ENCODE measurements at regions not wholly inside any gene's neighbourhood (a gene's known extent, or its start where the extent isn't known, plus 50 kb on each side); places are given as distances from the start of the nearest gene placed in this dataset.
"Not testable (repeated sequence)": the region's sequence is repeated elsewhere in the genome, so short reads cannot be mapped to it uniquely, and the experiment has no call there.

DNA sequence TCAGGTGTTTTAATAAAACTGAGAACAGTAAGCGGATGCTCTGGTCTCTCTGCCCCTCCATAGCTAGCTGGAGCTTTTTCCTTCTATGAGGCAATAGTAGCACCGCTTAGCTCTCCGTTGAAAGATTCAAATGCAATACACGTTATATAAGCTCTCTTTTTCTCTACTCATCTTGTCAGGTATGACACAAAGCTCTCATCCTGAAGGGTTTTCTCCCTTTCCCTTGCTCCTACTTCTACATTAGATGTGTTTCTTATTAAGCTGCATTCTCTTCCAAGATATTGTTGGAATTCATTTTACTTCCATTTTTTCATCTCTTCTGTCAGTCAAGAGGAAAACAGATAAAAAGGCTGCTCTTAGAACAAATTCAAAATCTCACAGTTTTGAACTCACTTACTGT is 434.6 kb upstream of the DDX18 start:
- Histone ChIP-seq H3K27me3 (ENCODE audit: control insufficient read depth, insufficient read depth, low read length) (no peaks in the 10 kb centered on the region), H3K36me3 (ENCODE audit: control insufficient read depth, insufficient read depth, low read length) (no peaks in the 10 kb centered on the region), H3K27ac (ENCODE audit: low read length) (no peak overlapping the region), H3K9me3 (ENCODE audit: control insufficient read depth, low read depth, low read length) (no peaks in the 10 kb centered on the region), H3K4me1 (ENCODE audit: control insufficient read depth, insufficient read depth, low read length) (no peaks in the 10 kb centered on the region), H3K4me3 (ENCODE audit: low read length) (no peak overlapping the region)
- DNase-seq, result no peak
- WGBS (ENCODE audit: insufficient coverage, low lambda C conversion rate), result 93% methylated on average over 3 of the region's 4 CpGs

DNA sequence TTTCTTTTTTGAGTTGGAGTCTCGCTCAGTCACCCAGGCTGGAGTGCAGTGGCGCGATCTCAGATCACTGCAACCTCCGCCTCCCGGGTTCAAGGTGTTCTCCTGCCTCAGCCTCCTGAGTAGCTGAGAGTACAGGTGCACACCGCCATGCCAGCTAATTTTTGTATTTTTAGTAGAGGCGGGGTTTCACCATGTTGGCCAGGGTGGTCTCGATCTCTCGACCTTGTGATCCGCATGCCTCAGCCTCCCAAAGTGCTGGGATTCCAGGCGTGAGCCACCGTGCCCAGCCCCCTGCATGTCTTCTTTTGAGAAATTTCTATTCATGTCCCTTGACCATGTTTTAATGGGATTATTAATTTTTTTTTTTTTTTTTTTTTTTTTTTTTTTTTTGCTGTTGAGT is 430.5 kb upstream of the DDX18 start:
- H3K36me3 ChIP-seq (ENCODE audit: control insufficient read depth, insufficient read depth, low read length); H3K9me3 ChIP-seq (ENCODE audit: control insufficient read depth, low read depth, low read length); H3K4me1 ChIP-seq (ENCODE audit: control insufficient read depth, insufficient read depth, low read length); H3K4me3 ChIP-seq (ENCODE audit: low read length); H3K27me3 ChIP-seq (ENCODE audit: control insufficient read depth, insufficient read depth, low read length); H3K27ac ChIP-seq (ENCODE audit: low read length); DNase-seq: not testable (repeated sequence)
- no CpG with 5 or more reads among the region's 12 CpGs for WGBS (ENCODE audit: insufficient coverage, low lambda C conversion rate)

DNA sequence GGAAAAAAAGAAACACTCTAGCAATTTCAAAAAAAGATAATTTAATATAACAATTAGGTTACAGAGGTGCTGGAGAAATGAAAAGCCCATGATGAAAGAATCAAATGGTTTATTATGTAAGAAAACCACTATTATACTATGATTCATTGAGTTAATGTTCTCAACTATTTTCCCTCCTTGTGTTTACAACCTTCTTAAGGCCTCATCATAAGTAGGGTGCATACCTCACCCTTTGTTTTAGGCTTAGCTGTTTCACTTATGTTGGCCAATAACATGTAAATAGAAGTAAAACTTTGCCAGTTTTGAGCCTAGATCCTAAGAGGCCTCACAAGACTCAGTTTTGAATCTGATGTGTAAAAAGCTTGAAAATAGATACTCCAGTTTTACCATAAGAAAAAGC is 418.3 kb upstream of the DDX18 start:
- Histone ChIP-seq H3K27me3 (ENCODE audit: control insufficient read depth, insufficient read depth, low read length) (no peaks in the 10 kb centered on the region), H3K4me1 (ENCODE audit: control insufficient read depth, insufficient read depth, low read length) (no peaks in the 10 kb centered on the region), H3K9me3 (ENCODE audit: control insufficient read depth, low read depth, low read length) (no peaks in the 10 kb centered on the region), H3K36me3 (ENCODE audit: control insufficient read depth, insufficient read depth, low read length) (no peaks in the 10 kb centered on the region), H3K4me3 (ENCODE audit: low read length) (no peak overlapping the region), H3K27ac (ENCODE audit: low read length) (no peak overlapping the region)
- DNase-seq, result no peak

DNA sequence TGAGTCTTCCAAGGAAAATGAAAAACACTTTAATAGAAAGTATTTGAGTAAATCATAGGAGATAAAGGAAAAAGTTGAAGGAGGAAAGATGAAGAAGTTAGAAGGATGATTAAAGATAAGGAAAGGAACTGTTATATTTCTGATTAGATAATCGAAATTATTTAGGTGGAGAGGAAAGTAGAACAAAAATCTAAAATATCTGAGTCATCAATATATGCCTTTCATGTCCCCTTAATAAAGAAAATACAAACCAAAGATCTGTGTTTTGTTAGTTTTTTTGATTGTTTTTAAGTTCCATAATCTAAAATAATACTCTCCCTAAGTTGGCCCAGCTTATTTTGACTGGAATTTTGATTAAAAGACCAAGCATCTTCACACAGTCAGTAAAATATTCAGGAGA is 412.9 kb upstream of the DDX18 start:
- Histone ChIP-seq H3K36me3 (ENCODE audit: control insufficient read depth, insufficient read depth, low read length) (no peaks in the 10 kb centered on the region), H3K9me3 (ENCODE audit: control insufficient read depth, low read depth, low read length) (no peaks in the 10 kb centered on the region), H3K27ac (ENCODE audit: low read length) (no peak overlapping the region), H3K4me1 (ENCODE audit: control insufficient read depth, insufficient read depth, low read length) (no peaks in the 10 kb centered on the region), H3K27me3 (ENCODE audit: control insufficient read depth, insufficient read depth, low read length) (no peaks in the 10 kb centered on the region), H3K4me3 (ENCODE audit: low read length) (no peak overlapping the region)
- 90% methylated on average over 1 of the region's 1 CpG for WGBS (ENCODE audit: insufficient coverage, low lambda C conversion rate)
- no peak for DNase-seq

DNA sequence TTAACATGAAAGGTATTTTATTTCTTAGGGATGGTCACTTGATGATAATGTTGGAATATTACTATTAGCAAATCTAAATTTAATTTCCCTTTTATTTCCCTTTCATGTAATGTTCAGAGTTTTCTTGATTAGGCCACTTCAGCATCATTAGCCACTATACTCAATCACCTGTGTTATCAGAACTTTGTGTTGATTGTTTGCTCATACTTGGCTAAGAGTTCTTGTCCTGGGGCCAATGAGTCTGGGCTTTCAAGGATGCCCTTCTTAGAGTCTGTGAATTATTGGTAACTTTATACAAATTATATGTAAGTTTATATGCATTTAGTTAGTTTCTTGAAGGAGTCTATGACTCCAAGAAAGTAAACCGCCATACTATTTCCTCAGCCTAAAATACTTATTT is 408.0 kb upstream of the DDX18 start:
- DNase-seq, result no peak
- Histone ChIP-seq H3K4me3 (ENCODE audit: low read length) (no peak overlapping the region), H3K27ac (ENCODE audit: low read length) (no peak overlapping the region), H3K27me3 (ENCODE audit: control insufficient read depth, insufficient read depth, low read length) (no peaks in the 10 kb centered on the region), H3K4me1 (ENCODE audit: control insufficient read depth, insufficient read depth, low read length) (no peaks in the 10 kb centered on the region), H3K9me3 (ENCODE audit: control insufficient read depth, low read depth, low read length) (no peaks in the 10 kb centered on the region), H3K36me3 (ENCODE audit: control insufficient read depth, insufficient read depth, low read length) (no peaks in the 10 kb centered on the region)
- 100% methylated on average over 1 of the region's 1 CpG for WGBS (ENCODE audit: insufficient coverage, low lambda C conversion rate)

DNA sequence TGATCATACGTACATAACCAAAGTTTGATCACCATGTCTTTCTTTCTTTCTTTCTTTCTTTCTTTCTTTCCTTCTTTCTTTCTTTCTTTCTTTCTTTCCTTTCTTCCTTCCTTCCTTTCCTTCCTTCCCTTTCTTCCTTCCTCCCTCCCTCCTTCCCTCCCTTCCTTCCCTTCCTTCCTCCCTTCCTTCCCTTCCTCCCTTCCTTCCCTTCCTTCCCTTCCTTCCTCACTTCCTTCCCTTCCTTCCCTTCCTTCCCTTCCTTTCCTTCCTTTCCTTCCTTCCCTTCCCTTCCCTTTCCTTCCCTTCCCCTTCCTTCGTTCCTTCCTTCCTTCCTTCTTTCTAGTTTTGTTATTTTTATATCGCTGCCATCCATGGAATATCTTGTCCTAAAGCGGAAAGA is 406.7 kb upstream of the DDX18 start:
- 93% methylated on average over 4 of the region's 4 CpGs for WGBS (ENCODE audit: insufficient coverage, low lambda C conversion rate)

DNA sequence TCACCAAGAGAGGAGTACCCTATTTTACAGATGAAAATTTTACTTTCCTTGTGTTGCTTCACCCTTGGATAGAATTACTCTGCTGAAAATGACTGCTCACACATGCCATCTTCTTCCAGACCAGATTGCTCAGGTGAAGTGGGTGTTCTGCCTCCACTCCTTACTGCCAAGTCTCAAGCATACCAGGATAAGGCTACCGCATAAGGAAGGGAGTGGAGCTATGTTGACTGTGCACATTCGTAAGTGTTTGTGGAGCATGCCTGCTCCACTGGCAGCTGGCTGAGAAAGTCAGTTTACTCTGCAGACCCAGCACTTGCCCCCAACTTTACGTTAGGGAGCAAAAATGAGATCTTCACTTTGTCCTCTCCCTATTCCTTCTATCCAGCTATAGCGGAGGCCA is 405.0 kb upstream of the DDX18 start:
- Histone ChIP-seq H3K4me1 (ENCODE audit: control insufficient read depth, insufficient read depth, low read length) (no peaks in the 10 kb centered on the region), H3K4me3 (ENCODE audit: low read length) (no peak overlapping the region), H3K36me3 (ENCODE audit: control insufficient read depth, insufficient read depth, low read length) (no peaks in the 10 kb centered on the region), H3K27ac (ENCODE audit: low read length) (no peak overlapping the region), H3K27me3 (ENCODE audit: control insufficient read depth, insufficient read depth, low read length) (no peaks in the 10 kb centered on the region), H3K9me3 (ENCODE audit: control insufficient read depth, low read depth, low read length) (no peaks in the 10 kb centered on the region)
- WGBS (ENCODE audit: insufficient coverage, low lambda C conversion rate), result no CpG with 5 or more reads among the region's 4 CpGs
- no peak for DNase-seq

More for the DNA sequence above, 406.7 kb upstream of the DDX18 start:
- DNase-seq, result no peak
- Histone ChIP-seq H3K27ac (ENCODE audit: low read length) (no peak overlapping the region), H3K27me3 (ENCODE audit: control insufficient read depth, insufficient read depth, low read length) (no peaks in the 10 kb centered on the region), H3K36me3 (ENCODE audit: control insufficient read depth, insufficient read depth, low read length) (no peaks in the 10 kb centered on the region), H3K4me1 (ENCODE audit: control insufficient read depth, insufficient read depth, low read length) (no peaks in the 10 kb centered on the region), H3K9me3 (ENCODE audit: control insufficient read depth, low read depth, low read length) (no peaks in the 10 kb centered on the region), H3K4me3 (ENCODE audit: low read length) (no peak overlapping the region)

DNA sequence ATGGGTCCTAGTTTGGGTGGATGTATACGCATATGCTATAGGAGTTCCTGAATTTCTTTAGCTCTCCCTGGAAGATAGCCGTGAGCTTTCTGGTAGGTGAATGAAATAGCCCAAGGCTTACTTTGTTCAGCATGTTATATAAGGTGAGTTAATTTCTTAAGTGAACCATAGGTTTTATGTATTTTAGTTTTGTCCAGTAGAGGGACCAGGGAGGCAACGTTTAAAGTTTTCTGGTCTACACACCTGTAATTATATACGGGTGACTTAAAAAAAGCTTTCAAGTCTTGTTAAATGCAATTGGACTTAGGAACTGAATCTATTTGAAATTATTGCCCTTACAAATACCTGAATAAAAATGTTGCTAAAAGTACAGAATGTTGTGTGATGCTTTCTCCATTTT is 402.5 kb upstream of the DDX18 start:
- Histone ChIP-seq H3K4me3 (ENCODE audit: low read length) (no peak overlapping the region), H3K36me3 (ENCODE audit: control insufficient read depth, insufficient read depth, low read length) (no peaks in the 10 kb centered on the region), H3K4me1 (ENCODE audit: control insufficient read depth, insufficient read depth, low read length) (no peaks in the 10 kb centered on the region), H3K9me3 (ENCODE audit: control insufficient read depth, low read depth, low read length) (no peaks in the 10 kb centered on the region), H3K27me3 (ENCODE audit: control insufficient read depth, insufficient read depth, low read length) (no peaks in the 10 kb centered on the region), H3K27ac (ENCODE audit: low read length) (no peak overlapping the region)
- no peak for DNase-seq
- no CpG with 5 or more reads among the region's 4 CpGs for WGBS (ENCODE audit: insufficient coverage, low lambda C conversion rate)

DNA sequence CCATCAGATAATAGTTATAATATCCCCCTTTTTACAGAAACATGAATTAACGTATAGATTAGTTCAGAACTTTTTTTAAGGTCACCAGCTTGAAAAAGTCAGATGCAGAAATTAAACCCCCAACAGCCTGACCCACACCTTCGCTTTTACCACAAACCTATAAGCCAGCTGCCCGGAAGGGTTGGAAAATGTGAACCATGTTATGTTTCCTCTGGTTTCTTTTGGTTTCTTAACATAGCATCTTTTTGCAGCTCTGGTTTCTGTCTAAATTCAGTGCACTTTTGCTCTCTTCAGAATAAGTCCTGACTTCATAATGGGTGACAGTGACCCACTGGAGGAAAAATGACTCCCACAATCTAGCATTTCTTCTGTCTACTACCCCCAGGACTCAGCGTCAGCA is 381.7 kb upstream of the DDX18 start:
- H3K27ac ChIP-seq (ENCODE audit: low read length), result no peak overlapping the region
- H3K4me3 ChIP-seq (ENCODE audit: low read length), result no peak overlapping the region
- 60% methylated on average over 1 of the region's 4 CpGs for WGBS (ENCODE audit: insufficient coverage, low lambda C conversion rate)
- DNase-seq, result no peak
- no peaks in the 10 kb centered on the region for H3K4me1 ChIP-seq (ENCODE audit: control insufficient read depth, insufficient read depth, low read length)
- H3K36me3 ChIP-seq (ENCODE audit: control insufficient read depth, insufficient read depth, low read length), result no peaks in the 10 kb centered on the region
- H3K9me3 ChIP-seq (ENCODE audit: control insufficient read depth, low read depth, low read length), result no peaks in the 10 kb centered on the region
- H3K27me3 ChIP-seq (ENCODE audit: control insufficient read depth, insufficient read depth, low read length), result no peaks in the 10 kb centered on the region

DNA sequence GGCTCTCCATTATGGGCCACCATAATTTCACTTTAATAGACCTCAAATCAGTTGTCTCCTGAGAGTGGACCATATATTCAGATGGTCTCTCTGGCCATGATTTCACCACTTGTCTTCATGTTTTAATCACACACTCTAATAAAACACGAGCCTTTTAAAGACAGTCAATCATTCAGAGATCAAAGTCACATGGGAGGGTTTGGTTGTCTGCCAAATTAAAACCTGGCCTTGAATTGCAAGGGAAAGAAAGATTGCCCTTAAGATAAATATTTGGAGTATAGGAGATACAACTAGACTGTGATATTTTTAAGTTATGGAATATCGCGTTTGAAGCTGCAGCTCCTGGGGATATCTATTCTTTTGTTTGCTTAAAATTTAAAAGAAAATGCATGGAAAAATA is 377.8 kb upstream of the DDX18 start:
- no peak for DNase-seq
- Histone ChIP-seq H3K27me3 (ENCODE audit: control insufficient read depth, insufficient read depth, low read length) (no peaks in the 10 kb centered on the region), H3K4me3 (ENCODE audit: low read length) (no peak overlapping the region), H3K9me3 (ENCODE audit: control insufficient read depth, low read depth, low read length) (no peaks in the 10 kb centered on the region), H3K36me3 (ENCODE audit: control insufficient read depth, insufficient read depth, low read length) (no peaks in the 10 kb centered on the region), H3K4me1 (ENCODE audit: control insufficient read depth, insufficient read depth, low read length) (no peaks in the 10 kb centered on the region), H3K27ac (ENCODE audit: low read length) (no peak overlapping the region)
- WGBS (ENCODE audit: insufficient coverage, low lambda C conversion rate), result 50% methylated on average over 2 of the region's 3 CpGs

DNA sequence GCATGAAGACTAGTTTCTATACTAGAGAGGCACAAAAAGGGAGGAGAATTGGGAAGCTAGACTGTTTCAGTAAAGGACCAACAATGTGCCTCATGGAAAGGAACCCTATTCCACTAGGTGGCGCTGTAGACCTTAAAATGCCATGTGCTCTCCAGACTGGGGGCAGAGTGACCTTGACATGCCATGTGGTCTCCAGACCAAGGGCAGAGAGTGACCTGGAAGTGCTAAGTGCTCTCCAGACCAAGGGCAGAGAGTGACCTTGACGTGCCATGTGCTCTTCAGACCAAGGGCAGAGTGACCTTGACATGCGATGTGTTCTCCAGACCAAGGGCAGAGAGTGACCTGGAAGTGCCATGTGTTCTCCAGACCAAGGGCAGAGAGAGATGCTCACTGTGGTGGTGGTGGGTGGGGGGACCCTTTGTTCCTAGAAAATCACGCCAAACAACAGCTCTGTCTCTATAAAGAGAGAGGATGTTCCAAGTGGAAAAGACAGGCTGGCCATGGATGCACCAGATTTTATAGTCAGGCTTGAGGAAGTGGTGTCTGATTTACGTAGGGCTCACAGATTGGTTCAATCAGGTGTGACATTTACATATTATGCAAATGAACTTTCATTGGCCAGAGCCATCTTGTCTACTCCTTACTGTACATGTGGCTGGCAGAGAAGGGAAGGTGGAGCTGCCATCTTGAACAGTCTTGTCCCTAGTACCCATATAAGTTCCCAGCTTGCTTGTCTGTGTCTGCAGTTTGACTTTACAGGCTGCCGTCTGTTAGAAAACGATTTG is 344.0 kb upstream of the DDX18 start:
- peak; percentile 15 to 21 for DNase-seq
- Histone ChIP-seq H3K36me3 (ENCODE audit: control insufficient read depth, insufficient read depth, low read length) (no peaks in the 10 kb centered on the region), H3K27me3 (ENCODE audit: control insufficient read depth, insufficient read depth, low read length) (no peaks in the 10 kb centered on the region), H3K4me3 (ENCODE audit: low read length) (no peak overlapping the region), H3K27ac (ENCODE audit: low read length) (no peak overlapping the region), H3K9me3 (ENCODE audit: control insufficient read depth, low read depth, low read length) (no peaks in the 10 kb centered on the region), H3K4me1 (ENCODE audit: control insufficient read depth, insufficient read depth, low read length) (no peaks in the 10 kb centered on the region)
- WGBS (ENCODE audit: insufficient coverage, low lambda C conversion rate), result 80% methylated on average over 2 of the region's 7 CpGs

Measured in large intestine (tissue), 3 donors.